Right lobe of liver (tissue), 6 donors: ENCODE measurements at regions not wholly inside any gene's neighbourhood (a gene's known extent, or its start where the extent isn't known, plus 50 kb on each side); places are given as distances from the start of the nearest gene placed in this dataset.
"Not testable (repeated sequence)": the region's sequence is repeated elsewhere in the genome, so short reads cannot be mapped to it uniquely, and the experiment has no call there.

Experiments used
- ATAC-seq, 4 donors: fragments of 200-7000 bp; cut with Tn5 transposase; one replicate each; pipeline ENCODE4 v1.9.1; 2020; ENCODE audit warnings: mild to moderate bottlenecking in 4 of 4, moderate library complexity in 4 of 4
- DNase-seq, 3 donors: peaks; one replicate each; pipeline ENCODE4 v3.0.0-alpha.2; 2020
- H3K27ac ChIP-seq, 3 donors: fragments of 200-600 bp; one replicate each; pipeline ENCODE4 v1.8.0; 2022
- H3K27me3 ChIP-seq, 2 donors: fragments of 200-600 bp; one replicate each; pipeline ENCODE4 v1.8.0; 2022
- H3K36me3 ChIP-seq, 4 donors: fragments of 200-600 bp; sonication (generic) in 1 of 4; one replicate each; pipeline versions ENCODE4 v1.5.1 to v1.8.0; 2017 to 2022; ENCODE audit warnings: control low read depth in 1 of 4
- H3K4me1 ChIP-seq, 4 donors: fragments of 200-600 bp; sonication (generic) in 1 of 4; one replicate each; pipeline versions ENCODE4 v1.5.1 to v1.8.0; 2017 to 2022; ENCODE audit warnings: control low read depth in 1 of 4
- H3K4me3 ChIP-seq, 3 donors: fragments of 200-600 bp; one replicate each; pipeline ENCODE4 v1.8.0; 2022
- H3K9me3 ChIP-seq, 4 donors: fragments of 200-600 bp; sonication (generic) in 1 of 4; one replicate each; pipeline versions ENCODE4 v1.5.1 to v1.8.0; 2017 to 2022; ENCODE audit warnings: control low read depth in 1 of 4
- CTCF ChIP-seq, 4 donors: fragments of 200-600 bp in 3 of 4; fragments of 450-650 bp in 1 of 4; IDR thresholded peaks; one replicate each; pipeline versions ENCODE4 v1.5.1 to v1.8.0; 2016 to 2022; ENCODE audit warnings: antibody characterized with exemption in 4 of 4, mild to moderate bottlenecking in 2 of 4
- POLR2A ChIP-seq: fragments of 450-650 bp; IDR thresholded peaks from one replicate; pipeline ENCODE4 v1.6.1; 2017; ENCODE audit warnings: antibody characterized with exemption, mild to moderate bottlenecking
- WGBS: methylation state at CpG from one replicate; pipeline ENCODE4 v1.1.6; 2018; ENCODE audit warnings: low coverage, low lambda C conversion rate; ENCODE audit not compliant: insufficient coverage; ENCODE audit errors: missing lambda C conversion rate; 5-methylcytosine and 5-hydroxymethylcytosine counted together
- intact Hi-C, 2 donors: fragments of 100-400 bp; cut with DNase I; formaldehyde crosslinking; loops; one replicate each; pipeline versions ENCODE4 v1.11.2 to v1.14.1; 2022
- donor health status: DM: no; HTN: yes; CAD: no.
- donor health status: DM: no; HTN: no; CAD: no.
- donor health status: DM: no; HTN: no; CAD: no.
- donor health status: DM: no; HTN: yes; CAD: no.
- donor health status: DM: no; HTN: yes; CAD: no.

GRCh38 chr7:81064426-81064825 is 145.6 kb upstream of the SEMA3C start:
- 89% methylated on average over 1 of the region's 1 CpG for WGBS
- no peak for TF ChIP-seq CTCF (IDR thresholded peaks at IDR 0.05)
- TF ChIP-seq POLR2A: no peak
- no peak overlapping the region for H3K27ac ChIP-seq
- no peak overlapping the region for H3K4me3 ChIP-seq
- DNase-seq (no peak), ATAC-seq (no peak)
- no peaks in the 10 kb centered on the region for H3K9me3 ChIP-seq
- intact Hi-C loops: no loop called here
- no peaks in the 10 kb centered on the region for H3K4me1 ChIP-seq
- H3K27me3 ChIP-seq: no peaks in the 10 kb centered on the region
- H3K36me3 ChIP-seq: no peaks in the 10 kb centered on the region

GRCh38 chr7:81062755-81063154 is 143.9 kb upstream of the SEMA3C start:
- no peaks in the 10 kb centered on the region for H3K36me3 ChIP-seq
- H3K4me1 ChIP-seq: no peaks in the 10 kb centered on the region
- WGBS: 69% methylated on average over 2 of the region's 2 CpGs
- no peak overlapping the region for H3K27ac ChIP-seq
- H3K4me3 ChIP-seq: no peak overlapping the region
- TF ChIP-seq POLR2A: no peak
- TF ChIP-seq CTCF (IDR thresholded peaks at IDR 0.05): no peak
- no peak for ATAC-seq
- no peaks in the 10 kb centered on the region for H3K27me3 ChIP-seq
- intact Hi-C loops: no loop called here
- no peak for DNase-seq
- no peaks in the 10 kb centered on the region for H3K9me3 ChIP-seq

GRCh38 chr7:81057469-81057868 is 138.6 kb upstream of the SEMA3C start:
- H3K27me3 ChIP-seq, intact Hi-C loops, DNase-seq, H3K27ac ChIP-seq, H3K36me3 ChIP-seq, ATAC-seq, H3K9me3 ChIP-seq, H3K4me3 ChIP-seq, H3K4me1 ChIP-seq: not testable (repeated sequence)
- WGBS: 70% methylated on average over 2 of the region's 19 CpGs

- TF ChIP-seq POLR2A: no peak
- TF ChIP-seq CTCF (IDR thresholded peaks at IDR 0.05): no peak
- Histone ChIP-seq H3K9me3 (no peaks in the 10 kb centered on the region), H3K4me3 (no peak overlapping the region), H3K27ac (no peak overlapping the region), H3K27me3 (no peaks in the 10 kb centered on the region), H3K4me1 (no peaks in the 10 kb centered on the region), H3K36me3 (no peaks in the 10 kb centered on the region)
- intact Hi-C loops: no loop called here
- DNase-seq (no peak), ATAC-seq (no peak)
- WGBS: 31% methylated on average over 2 of the region's 2 CpGs
Measured at GRCh38 chr7:81053623-81054022, 134.8 kb upstream of the SEMA3C start.

GRCh38 chr7:81051811-81052413 is 133.1 kb upstream of the SEMA3C start:
- no peaks in the 10 kb centered on the region for H3K4me1 ChIP-seq
- no peak for TF ChIP-seq CTCF (IDR thresholded peaks at IDR 0.05)
- no peak for TF ChIP-seq POLR2A
- no peaks in the 10 kb centered on the region for H3K27me3 ChIP-seq
- ATAC-seq (no peak), DNase-seq (no peak)
- H3K9me3 ChIP-seq: no peaks in the 10 kb centered on the region
- no peak overlapping the region for H3K27ac ChIP-seq
- WGBS: 33% methylated on average over 3 of the region's 3 CpGs
- no peak overlapping the region for H3K4me3 ChIP-seq
- H3K36me3 ChIP-seq: no peaks in the 10 kb centered on the region
- intact Hi-C loops: no loop called here
